ENCODE measurements at regions not wholly inside any gene's neighbourhood (a gene's known extent, or its start where the extent isn't known, plus 50 kb on each side); places are given as distances from the start of the nearest gene placed in this dataset.

GRCh38 chr9:28456861-28457260, 883.6 kb upstream of the C9orf72 start:
- ATAC-seq: no peak
- DNase-seq (ENCODE audit: low read depth, low spot score): no peak
- ChIA-PET RAD21 (ENCODE audit: low non-redundant PET in 1 of 2, low total read pairs in 2 of 2, uncharacterized antibody in 2 of 2, unreplicated experiment in 2 of 2) (no interaction called here), POLR2A (no interaction called here), CTCF (no interaction called here)
- intact Hi-C loops (cut with micrococcal nuclease): no loop called here
- H3K4me1 ChIP-seq (ENCODE audit: control insufficient read depth in 1 of 2, insufficient read depth in 2 of 2, low read length in 2 of 2): no peaks in the 10 kb centered on the region
- no peaks in the 10 kb centered on the region for H3K36me3 ChIP-seq (ENCODE audit: control insufficient read depth in 1 of 2, insufficient read depth in 2 of 2, low read length in 2 of 2)
- no peak overlapping the region for H3K27ac ChIP-seq (ENCODE audit: low read depth, low read length)
- H3K4me3 ChIP-seq (replicated peaks in 1 of 2; ENCODE audit: low read depth in 1 of 2, low read length in 2 of 2): no peak overlapping the region
- no peak overlapping the region for H2AFZ ChIP-seq (ENCODE audit: low read depth, low read length, poor library complexity, severe bottlenecking)
- H3K9me2 ChIP-seq (ENCODE audit: insufficient read depth): no peaks in the 10 kb centered on the region
- no TSS peak for BruUV-seq (replicated peaks)
- H3K9ac ChIP-seq (ENCODE audit: low read length): no peak overlapping the region
- no peaks in the 10 kb centered on the region for H3K79me2 ChIP-seq (ENCODE audit: insufficient read depth, low read length)
- no peak overlapping the region for H3K4me2 ChIP-seq (ENCODE audit: low read length)
- no peaks in the 10 kb centered on the region for H4K20me1 ChIP-seq (ENCODE audit: insufficient read depth)
- TF ChIP-seq ELF1 (IDR thresholded peaks at IDR 0.05; ENCODE audit: borderline replicate concordance, low read depth) (no peak), RAD21 (IDR thresholded peaks at IDR 0.05; ENCODE audit: low read depth) (no peak), SIN3A (IDR thresholded peaks at IDR 0.05; ENCODE audit: low read depth) (no peak), ZNF274 (IDR thresholded peaks at IDR 0.05; ENCODE audit: low read depth, low read length) (no peak), SRF (IDR thresholded peaks at IDR 0.05; ENCODE audit: low read depth) (no peak), CEBPB (IDR thresholded peaks at IDR 0.05; ENCODE audit: low read depth) (no peak)
- H3K27me3 ChIP-seq (ENCODE audit: insufficient read depth, low read length): no peaks in the 10 kb centered on the region
- H3K9me3 ChIP-seq (ENCODE audit: control insufficient read depth in 1 of 2, insufficient read depth in 1 of 2, low read depth in 1 of 2, low read length in 2 of 2): peaks cover 0 to 5% of the 10 kb centered on the region in 2 experiments; a peak in 2 of 4 replicates

GRCh38 chr9:28464481-28465216, 891.4 kb upstream of the C9orf72 start:
- Histone ChIP-seq H3K4me2 (ENCODE audit: low read length) (no peak overlapping the region), H3K4me3 (replicated peaks in 1 of 2; ENCODE audit: low read depth in 1 of 2, low read length in 2 of 2) (no peak overlapping the region), H3K79me2 (ENCODE audit: insufficient read depth, low read length) (no peaks in the 10 kb centered on the region), H3K36me3 (ENCODE audit: control insufficient read depth in 1 of 2, insufficient read depth in 2 of 2, low read length in 2 of 2) (no peaks in the 10 kb centered on the region), H3K9me2 (ENCODE audit: insufficient read depth) (no peaks in the 10 kb centered on the region), H2AFZ (ENCODE audit: low read depth, low read length, poor library complexity, severe bottlenecking) (no peak overlapping the region), H3K9me3 (ENCODE audit: control insufficient read depth in 1 of 2, insufficient read depth in 1 of 2, low read depth in 1 of 2, low read length in 2 of 2) (peaks cover 0 to 9% of the 10 kb centered on the region in 2 experiments; a peak in 1 of 4 replicates), H3K4me1 (ENCODE audit: control insufficient read depth in 1 of 2, insufficient read depth in 2 of 2, low read length in 2 of 2) (no peaks in the 10 kb centered on the region), H3K9ac (ENCODE audit: low read length) (no peak overlapping the region), H3K27me3 (ENCODE audit: insufficient read depth, low read length) (no peaks in the 10 kb centered on the region), H3K27ac (ENCODE audit: low read depth, low read length) (no peak overlapping the region), H4K20me1 (ENCODE audit: insufficient read depth) (no peaks in the 10 kb centered on the region)
- ChIA-PET RAD21 (ENCODE audit: low non-redundant PET in 1 of 2, low total read pairs in 2 of 2, uncharacterized antibody in 2 of 2, unreplicated experiment in 2 of 2) (no interaction called here), POLR2A (no interaction called here), CTCF (no interaction called here)
- no peak for TF ChIP-seq TCF7L2 (IDR thresholded peaks at IDR 0.05; ENCODE audit: borderline replicate concordance, extremely low read depth, insufficient read depth, insufficient read length)
- ATAC-seq: no peak
- intact Hi-C loops (cut with micrococcal nuclease): no loop called here
- DNase-seq (ENCODE audit: low read depth, low spot score): no peak
- no TSS peak for BruUV-seq (replicated peaks)
